ENCODE measurements at regions not wholly inside any gene's neighbourhood (a gene's known extent, or its start where the extent isn't known, plus 50 kb on each side); places are given as distances from the start of the nearest gene placed in this dataset.
"Not testable (repeated sequence)": the region's sequence is repeated elsewhere in the genome, so short reads cannot be mapped to it uniquely, and the experiment has no call there.

DNA sequence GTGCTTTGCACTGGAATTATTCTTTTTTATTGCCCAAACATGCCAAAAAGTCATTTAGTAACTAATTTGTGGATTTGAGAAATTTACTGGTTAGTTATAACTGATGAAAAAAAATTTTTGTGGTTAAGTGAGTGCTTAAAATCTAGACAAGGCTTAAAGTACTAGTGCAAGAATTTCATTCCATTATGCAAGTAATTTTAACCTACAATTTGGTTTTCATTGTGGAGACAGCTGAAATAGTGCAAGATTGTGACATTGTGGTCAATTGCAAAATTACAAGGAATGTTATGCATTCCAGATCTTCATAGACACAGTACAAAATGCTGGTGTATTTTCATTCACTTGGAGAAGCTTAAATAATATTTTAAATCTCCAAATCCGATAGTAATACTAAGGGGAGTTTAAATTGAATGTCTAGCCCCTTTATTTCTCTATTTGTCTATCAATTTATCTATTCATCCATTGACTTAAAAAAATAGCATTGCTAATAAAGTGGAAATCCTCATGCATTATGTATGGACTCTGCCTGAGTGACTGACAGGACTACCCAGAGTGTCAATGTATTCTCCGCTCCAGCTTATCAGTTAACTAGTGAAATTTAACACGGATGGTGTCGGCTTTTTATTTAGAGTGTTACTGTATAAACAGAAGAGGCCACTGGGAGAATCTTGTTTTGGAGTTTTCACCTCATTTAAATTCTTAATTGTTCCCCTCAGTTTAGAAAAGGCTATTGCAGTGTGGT, 125.9 kb downstream of the ALX1 start:
- Mint-ChIP-seq H3K27me3 (peaks cover 2% of the 10 kb centered on the region), H3K9me3 (no peaks in the 10 kb centered on the region), H3K27ac (no peak overlapping the region), H3K4me1 (no peaks in the 10 kb centered on the region), H3K36me3 (no peaks in the 10 kb centered on the region), H3K4me3 (no peak overlapping the region)

GRCh38 chr12:85413266-85413665, 133.2 kb downstream of the ALX1 start:
- Mint-ChIP-seq H3K4me1 (no peaks in the 10 kb centered on the region), H3K4me3 (no peak overlapping the region), H3K9me3 (peaks cover 8% of the 10 kb centered on the region), H3K36me3 (no peaks in the 10 kb centered on the region), H3K27ac (no peak overlapping the region), H3K27me3 (no peaks in the 10 kb centered on the region)

DNA sequence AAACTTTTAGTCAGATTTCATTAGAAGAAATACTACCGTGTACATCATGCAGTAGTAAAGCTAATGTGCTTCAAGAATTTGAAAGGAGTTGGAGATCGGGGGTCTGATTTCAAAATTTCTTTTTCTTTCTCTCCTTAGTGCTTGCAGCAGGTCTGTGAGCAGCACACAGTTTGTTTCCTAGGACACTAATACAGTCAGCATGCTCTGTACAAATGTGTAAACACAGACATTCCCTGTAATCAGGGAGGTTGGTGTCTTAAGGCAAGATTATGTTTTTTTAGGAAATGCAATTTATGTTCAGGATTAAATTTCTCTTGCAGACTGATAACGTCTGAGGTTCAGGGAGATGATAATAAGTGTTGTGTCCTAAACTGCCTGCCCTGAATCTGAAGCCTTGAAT, 142.7 kb downstream of the ALX1 start:
- Mint-ChIP-seq H3K9me3 (no peaks in the 10 kb centered on the region), H3K4me3 (no peak overlapping the region), H3K27ac (no peak overlapping the region), H3K27me3 (no peaks in the 10 kb centered on the region), H3K4me1 (no peaks in the 10 kb centered on the region), H3K36me3 (no peaks in the 10 kb centered on the region)

GRCh38 chr12:85423947-85424346, 143.9 kb downstream of the ALX1 start:
- no peaks in the 10 kb centered on the region for H3K9me3 Mint-ChIP-seq
- H3K27ac Mint-ChIP-seq = no peak overlapping the region
- H3K36me3 Mint-ChIP-seq = no peaks in the 10 kb centered on the region
- no peaks in the 10 kb centered on the region for H3K27me3 Mint-ChIP-seq
- no peak overlapping the region for H3K4me3 Mint-ChIP-seq
- H3K4me1 Mint-ChIP-seq = no peaks in the 10 kb centered on the region

- Mint-ChIP-seq H3K4me1 (no peaks in the 10 kb centered on the region), H3K36me3 (no peaks in the 10 kb centered on the region), H3K27ac (no peak overlapping the region), H3K4me3 (no peak overlapping the region), H3K27me3 (no peaks in the 10 kb centered on the region), H3K9me3 (no peaks in the 10 kb centered on the region)
These were observed 144.7 kb downstream of the ALX1 start for GRCh38 chr12:85424581-85425348.

DNA sequence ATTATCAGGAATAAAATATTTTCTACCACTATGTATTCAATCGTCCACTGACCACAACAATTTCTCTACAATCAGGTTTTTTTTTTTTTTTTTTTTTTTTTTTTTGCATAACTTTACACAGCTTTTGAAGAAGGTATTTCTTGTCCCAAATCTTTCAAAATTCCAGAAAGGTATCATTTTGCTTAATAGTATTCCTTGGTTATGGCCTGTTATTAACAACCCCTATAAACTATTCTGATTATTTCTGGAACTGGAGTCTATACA, 145.3 kb downstream of the ALX1 start:
- no peaks in the 10 kb centered on the region for H3K36me3 Mint-ChIP-seq
- H3K9me3 Mint-ChIP-seq = no peaks in the 10 kb centered on the region
- H3K27me3 Mint-ChIP-seq = no peaks in the 10 kb centered on the region
- no peak overlapping the region for H3K27ac Mint-ChIP-seq
- no peak overlapping the region for H3K4me3 Mint-ChIP-seq
- H3K4me1 Mint-ChIP-seq = no peaks in the 10 kb centered on the region

- H3K27ac Mint-ChIP-seq = no peak overlapping the region
- no peaks in the 10 kb centered on the region for H3K4me1 Mint-ChIP-seq
- H3K36me3 Mint-ChIP-seq = no peaks in the 10 kb centered on the region
- H3K27me3 Mint-ChIP-seq = no peaks in the 10 kb centered on the region
- H3K4me3 Mint-ChIP-seq = no peak overlapping the region
- H3K9me3 Mint-ChIP-seq = no peaks in the 10 kb centered on the region
These were observed 145.9 kb downstream of the ALX1 start for GRCh38 chr12:85425926-85426325.

- not testable (repeated sequence) for H3K4me1 Mint-ChIP-seq, H3K9me3 Mint-ChIP-seq, H3K4me3 Mint-ChIP-seq, H3K27me3 Mint-ChIP-seq, H3K36me3 Mint-ChIP-seq, H3K27ac Mint-ChIP-seq
These were observed 153.1 kb downstream of the ALX1 start for GRCh38 chr12:85433148-85433547.

DNA sequence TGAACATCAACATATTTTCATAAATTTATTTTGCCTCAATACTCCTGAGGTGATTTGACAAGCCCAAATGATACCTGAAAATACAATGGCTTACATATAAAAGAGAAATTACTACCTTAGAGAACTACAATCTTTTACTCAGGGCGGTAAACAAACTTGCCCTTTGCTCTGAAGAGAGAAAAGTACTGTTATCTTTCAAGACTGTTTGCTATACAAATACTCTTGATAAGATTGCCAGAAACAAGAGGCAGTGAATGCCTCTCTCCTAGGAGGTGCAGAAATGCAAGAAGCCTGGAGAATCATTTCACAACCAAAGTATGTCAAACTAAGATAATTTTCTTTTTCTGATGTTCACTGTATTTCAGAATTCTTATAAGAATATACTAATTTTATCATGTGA, 160.3 kb downstream of the ALX1 start:
- no peaks in the 10 kb centered on the region for H3K27me3 Mint-ChIP-seq
- no peak overlapping the region for H3K4me3 Mint-ChIP-seq
- H3K27ac Mint-ChIP-seq = no peak overlapping the region
- H3K4me1 Mint-ChIP-seq = no peaks in the 10 kb centered on the region
- no peaks in the 10 kb centered on the region for H3K36me3 Mint-ChIP-seq
- H3K9me3 Mint-ChIP-seq = no peaks in the 10 kb centered on the region

GRCh38 chr12:85441025-85441424, 161.0 kb downstream of the ALX1 start:
- H3K27ac Mint-ChIP-seq = no peak overlapping the region
- H3K27me3 Mint-ChIP-seq = no peaks in the 10 kb centered on the region
- no peak overlapping the region for H3K4me3 Mint-ChIP-seq
- H3K36me3 Mint-ChIP-seq = no peaks in the 10 kb centered on the region
- H3K4me1 Mint-ChIP-seq = no peaks in the 10 kb centered on the region
- no peaks in the 10 kb centered on the region for H3K9me3 Mint-ChIP-seq

DNA sequence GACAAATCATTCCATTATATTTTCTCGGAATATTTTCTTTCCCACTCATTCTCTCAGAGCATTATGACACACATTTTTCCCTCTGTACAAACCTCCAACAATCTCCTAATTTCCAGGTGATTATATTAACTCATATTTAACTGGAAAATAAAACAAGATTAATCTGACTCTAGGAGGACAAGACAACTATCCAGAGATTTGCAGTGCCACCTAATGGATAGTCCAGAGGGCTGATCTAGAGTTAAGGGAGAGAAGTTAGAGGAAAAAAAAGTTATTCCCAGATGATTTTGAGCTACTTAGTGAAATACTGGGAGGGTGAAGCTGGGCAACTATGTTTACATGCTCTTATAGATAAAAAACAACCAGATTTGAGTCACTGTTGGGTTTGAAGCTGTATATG, 161.7 kb downstream of the ALX1 start:
- no peak overlapping the region for H3K27ac Mint-ChIP-seq
- no peaks in the 10 kb centered on the region for H3K4me1 Mint-ChIP-seq
- no peak overlapping the region for H3K4me3 Mint-ChIP-seq
- H3K27me3 Mint-ChIP-seq = no peaks in the 10 kb centered on the region
- no peaks in the 10 kb centered on the region for H3K9me3 Mint-ChIP-seq
- H3K36me3 Mint-ChIP-seq = no peaks in the 10 kb centered on the region

DNA sequence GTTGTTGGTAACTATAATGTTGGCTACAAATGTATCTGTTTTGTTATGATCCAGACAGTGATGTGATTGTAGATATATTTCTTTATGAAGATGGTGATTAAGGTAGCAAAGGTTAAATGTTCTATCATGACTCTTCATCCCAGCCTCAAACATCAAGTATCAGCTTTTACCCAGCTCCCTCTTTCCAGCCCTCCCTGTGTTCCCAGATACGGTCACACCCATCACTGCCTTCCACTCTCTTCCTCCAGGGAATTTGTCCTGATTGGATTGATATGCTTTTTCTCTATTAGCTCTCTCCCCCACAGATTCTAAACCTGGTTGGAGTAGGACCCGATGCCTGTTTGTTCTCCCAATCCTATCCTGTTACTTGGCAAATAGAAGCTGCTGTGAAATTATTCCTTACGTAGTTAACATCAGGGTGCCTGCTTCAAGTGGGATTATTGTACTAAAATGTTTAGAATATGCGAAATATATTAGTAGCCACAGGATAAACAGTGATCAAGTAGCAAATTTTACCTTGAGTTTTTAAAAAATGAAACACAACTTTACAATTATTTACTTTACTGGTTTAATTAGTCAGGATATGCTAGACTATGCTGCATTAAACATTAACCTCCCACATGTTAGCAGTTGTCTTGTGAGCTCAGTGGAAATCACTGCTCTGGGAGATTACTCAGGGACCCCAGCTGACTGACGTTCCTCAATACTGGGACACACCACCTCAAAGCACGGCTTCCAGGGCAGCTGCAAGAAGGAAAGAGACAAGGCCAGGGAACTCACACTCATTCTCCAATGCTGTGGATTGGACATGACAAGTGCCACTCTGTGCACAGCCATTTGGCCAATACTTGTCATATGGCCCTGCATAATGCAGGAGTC, 165.3 kb downstream of the ALX1 start:
- no peak overlapping the region for H3K27ac Mint-ChIP-seq
- no peaks in the 10 kb centered on the region for H3K4me1 Mint-ChIP-seq
- no peaks in the 10 kb centered on the region for H3K36me3 Mint-ChIP-seq
- no peaks in the 10 kb centered on the region for H3K9me3 Mint-ChIP-seq
- H3K27me3 Mint-ChIP-seq = no peaks in the 10 kb centered on the region
- no peak overlapping the region for H3K4me3 Mint-ChIP-seq

DNA sequence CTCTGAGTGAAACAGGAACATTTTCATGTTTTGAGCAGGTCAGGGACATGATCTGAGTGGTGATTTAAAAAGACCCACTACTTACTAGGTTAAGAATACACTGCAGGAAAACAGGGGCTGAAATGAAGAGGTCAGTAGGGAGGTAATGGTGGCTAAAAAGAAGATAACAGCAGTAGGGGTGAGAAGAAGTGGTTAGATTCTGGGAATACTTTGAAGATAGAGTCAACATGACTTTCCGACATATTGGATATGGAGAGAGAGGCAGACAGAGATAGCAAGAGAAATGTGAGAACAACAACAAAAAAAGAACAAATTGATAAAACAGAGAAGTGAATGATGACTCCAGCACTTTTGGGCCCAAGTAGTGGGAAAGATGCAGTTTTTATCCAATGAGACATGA, 168.0 kb downstream of the ALX1 start:
- H3K4me1 Mint-ChIP-seq = no peaks in the 10 kb centered on the region
- H3K27me3 Mint-ChIP-seq = no peaks in the 10 kb centered on the region
- H3K9me3 Mint-ChIP-seq = no peaks in the 10 kb centered on the region
- H3K36me3 Mint-ChIP-seq = no peaks in the 10 kb centered on the region
- H3K4me3 Mint-ChIP-seq = no peak overlapping the region
- no peak overlapping the region for H3K27ac Mint-ChIP-seq

DNA sequence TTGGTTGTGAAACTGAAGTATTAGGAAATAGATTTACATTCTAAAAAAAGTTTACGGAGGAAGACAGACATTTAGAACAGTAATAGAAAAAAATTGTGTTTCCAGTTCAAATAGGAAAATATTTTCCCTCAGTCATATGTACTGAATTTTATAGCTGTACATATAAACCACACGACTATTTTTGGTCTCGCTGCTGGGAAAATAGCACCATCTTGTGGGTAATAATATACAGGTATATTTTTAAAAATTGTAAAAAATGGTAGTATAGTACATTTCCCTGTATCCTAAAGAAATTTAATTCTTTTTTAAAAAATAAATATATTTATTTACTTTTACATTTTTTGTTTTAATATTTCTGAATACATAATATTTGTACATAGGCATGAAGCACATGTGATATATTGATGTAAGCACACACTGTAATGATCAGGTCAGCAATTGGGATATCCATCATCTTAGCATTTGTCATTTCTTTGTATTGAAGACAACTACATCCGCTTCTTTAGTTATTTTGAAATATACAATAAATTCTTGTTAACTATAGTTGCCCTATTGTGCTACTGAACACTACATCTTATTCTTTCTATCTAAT, 168.6 kb downstream of the ALX1 start:
- no peaks in the 10 kb centered on the region for H3K9me3 Mint-ChIP-seq
- H3K27me3 Mint-ChIP-seq = no peaks in the 10 kb centered on the region

DNA sequence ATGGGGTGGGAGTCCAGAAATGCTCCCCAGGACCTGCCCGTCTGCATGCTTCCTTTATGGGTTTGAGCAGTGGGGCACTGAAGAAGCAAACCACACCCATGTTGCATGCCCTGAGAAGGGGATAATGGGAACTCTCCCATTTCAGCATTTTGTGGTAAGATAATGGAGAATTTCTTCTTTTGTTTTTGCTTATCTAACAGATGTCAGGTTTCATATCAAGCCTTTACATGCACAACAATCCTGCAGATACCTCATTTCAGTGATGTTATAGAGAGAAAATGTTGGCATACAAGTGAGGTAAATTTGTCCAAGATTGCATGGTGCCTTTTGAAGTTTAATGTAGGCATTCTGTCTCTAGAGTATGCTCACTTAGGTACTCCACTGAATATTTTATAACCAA, 177.0 kb downstream of the ALX1 start:
- Mint-ChIP-seq H3K27me3 (no peaks in the 10 kb centered on the region), H3K4me3 (no peak overlapping the region), H3K4me1 (no peaks in the 10 kb centered on the region), H3K9me3 (no peaks in the 10 kb centered on the region), H3K36me3 (no peaks in the 10 kb centered on the region), H3K27ac (no peak overlapping the region)

More for the DNA sequence above, 168.6 kb downstream of the ALX1 start:
- no peaks in the 10 kb centered on the region for H3K4me1 Mint-ChIP-seq
- no peaks in the 10 kb centered on the region for H3K36me3 Mint-ChIP-seq
- H3K27ac Mint-ChIP-seq = no peak overlapping the region
- no peak overlapping the region for H3K4me3 Mint-ChIP-seq

GRCh38 chr12:85461127-85461526, 181.1 kb downstream of the ALX1 start:
- no peaks in the 10 kb centered on the region for H3K4me1 Mint-ChIP-seq
- H3K27ac Mint-ChIP-seq = no peak overlapping the region
- H3K27me3 Mint-ChIP-seq = no peaks in the 10 kb centered on the region
- H3K4me3 Mint-ChIP-seq = no peak overlapping the region
- H3K36me3 Mint-ChIP-seq = no peaks in the 10 kb centered on the region
- H3K9me3 Mint-ChIP-seq = no peaks in the 10 kb centered on the region

Data from activated naive CD4-positive, alpha-beta T cell treated with anti-CD3 and anti-CD28 coated beads, Interleukin-2, amount 50 U/mL, for 24 hours (primary cell).